Activated T-cell treated with anti-CD3 and anti-CD28 coated beads, Interleukin-2, amount 50 U/mL, for 24 hours (primary cell): ENCODE measurements at regions not wholly inside any gene's neighbourhood (a gene's known extent, or its start where the extent isn't known, plus 50 kb on each side); places are given as distances from the start of the nearest gene placed in this dataset.
A peak's percentile ranks its signal among the peaks of the same experiment; 100 is the strongest.

Experiments
- DNase-seq: peaks from one replicate; pipeline ENCODE4 v3.0.0-alpha.2; 2020
- H3K27ac Mint-ChIP-seq: 2 replicates; pipeline ENCODE4 v1.8.0; 2020; ENCODE audit warnings: mild to moderate bottlenecking, mixed read lengths
- H3K27me3 Mint-ChIP-seq: 2 replicates; pipeline ENCODE4 v1.8.0; 2020; ENCODE audit warnings: mixed read lengths
- H3K36me3 Mint-ChIP-seq: 2 replicates; pipeline ENCODE4 v1.8.0; 2020; ENCODE audit warnings: low read depth, mixed read lengths
- H3K4me1 Mint-ChIP-seq: 2 replicates; pipeline ENCODE4 v1.8.0; 2020; ENCODE audit warnings: low read depth, mixed read lengths
- H3K4me3 Mint-ChIP-seq: 2 replicates; pipeline ENCODE4 v1.8.0; 2020; ENCODE audit warnings: mild to moderate bottlenecking, moderate library complexity, mixed read lengths
- H3K9me3 Mint-ChIP-seq: 2 replicates; pipeline ENCODE4 v1.8.0; 2020; ENCODE audit warnings: mixed read lengths

GRCh38 chr22:40122792-40123191 lies 54.9 kb upstream of the TNRC6B start:
- DNase-seq, result no peak
- Mint-ChIP-seq H3K9me3 (no peaks in the 10 kb centered on the region), H3K36me3 (peaks cover 43% of the 10 kb centered on the region), H3K27me3 (no peaks in the 10 kb centered on the region), H3K4me3 (no peak overlapping the region), H3K4me1 (peaks cover 55% of the 10 kb centered on the region), H3K27ac (no peak overlapping the region)

- no peak for DNase-seq
- no peaks in the 10 kb centered on the region for H3K9me3 Mint-ChIP-seq
- H3K4me1 Mint-ChIP-seq, result peaks cover 51% of the 10 kb centered on the region
- peaks cover 48% of the 10 kb centered on the region for H3K36me3 Mint-ChIP-seq
- no peak overlapping the region for H3K4me3 Mint-ChIP-seq
- H3K27me3 Mint-ChIP-seq, result no peaks in the 10 kb centered on the region
- H3K27ac Mint-ChIP-seq, result peak overlapping the region; percentile 51
Measured at GRCh38 chr22:40123387-40123786, 54.3 kb upstream of the TNRC6B start.
